ENCODE measurements at regions not wholly inside any gene's neighbourhood (a gene's known extent, or its start where the extent isn't known, plus 50 kb on each side); places are given as distances from the start of the nearest gene placed in this dataset.

DNA sequence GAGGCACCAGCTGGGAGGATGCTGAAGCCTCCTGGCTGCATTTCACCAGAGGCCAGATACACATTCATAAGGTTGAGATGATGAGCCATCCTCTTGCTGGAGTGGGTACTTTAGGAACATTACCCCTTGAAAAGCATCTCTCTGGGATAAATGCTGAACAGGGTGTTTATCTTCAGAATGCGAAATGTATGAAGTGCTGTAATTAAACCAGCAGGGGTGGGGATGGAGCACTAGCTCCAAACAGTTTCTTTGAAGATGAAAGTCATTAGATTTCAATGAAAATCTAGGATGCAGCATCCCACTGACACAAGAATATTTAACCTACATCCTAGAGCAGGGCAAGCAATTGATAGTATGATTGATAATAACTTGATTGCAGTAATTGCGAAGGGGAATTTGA is 158.1 kb downstream of the CYLD start:
- TF ChIP-seq, protein P1, sequence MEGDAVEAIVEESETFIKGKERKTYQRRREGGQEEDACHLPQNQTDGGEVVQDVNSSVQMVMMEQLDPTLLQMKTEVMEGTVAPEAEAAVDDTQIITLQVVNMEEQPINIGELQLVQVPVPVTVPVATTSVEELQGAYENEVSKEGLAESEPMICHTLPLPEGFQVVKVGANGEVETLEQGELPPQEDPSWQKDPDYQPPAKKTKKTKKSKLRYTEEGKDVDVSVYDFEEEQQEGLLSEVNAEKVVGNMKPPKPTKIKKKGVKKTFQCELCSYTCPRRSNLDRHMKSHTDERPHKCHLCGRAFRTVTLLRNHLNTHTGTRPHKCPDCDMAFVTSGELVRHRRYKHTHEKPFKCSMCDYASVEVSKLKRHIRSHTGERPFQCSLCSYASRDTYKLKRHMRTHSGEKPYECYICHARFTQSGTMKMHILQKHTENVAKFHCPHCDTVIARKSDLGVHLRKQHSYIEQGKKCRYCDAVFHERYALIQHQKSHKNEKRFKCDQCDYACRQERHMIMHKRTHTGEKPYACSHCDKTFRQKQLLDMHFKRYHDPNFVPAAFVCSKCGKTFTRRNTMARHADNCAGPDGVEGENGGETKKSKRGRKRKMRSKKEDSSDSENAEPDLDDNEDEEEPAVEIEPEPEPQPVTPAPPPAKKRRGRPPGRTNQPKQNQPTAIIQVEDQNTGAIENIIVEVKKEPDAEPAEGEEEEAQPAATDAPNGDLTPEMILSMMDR (IDR thresholded peaks at IDR 0.05; ENCODE audit: low read length) = no peak
- TF ChIP-seq EZH2 (optimal IDR thresholded peaks at IDR 0.05; ENCODE audit: low read depth, low read length) = no peak

All from MM.1S (cell line).